ENCODE measurements at regions not wholly inside any gene's neighbourhood (a gene's known extent, or its start where the extent isn't known, plus 50 kb on each side); places are given as distances from the start of the nearest gene placed in this dataset.
"Not testable (repeated sequence)": the region's sequence is repeated elsewhere in the genome, so short reads cannot be mapped to it uniquely, and the experiment has no call there.

- H3K9me3 ChIP-seq = peaks cover 0 to 5% (median 0%) of the 10 kb centered on the region in 11 donors
- WGBS, 2 donors = 71 to 76% methylated on average over 1 of the region's 1 CpG
- no peaks in the 10 kb centered on the region for H3K4me1 ChIP-seq
- ATAC-seq (no peak), DNase-seq (no peak)
- no peak overlapping the region for H3K27ac ChIP-seq
- intact Hi-C loops (cut with DNase I) = no loop called here
- no peaks in the 10 kb centered on the region for H3K27me3 ChIP-seq
- H3K4me3 ChIP-seq = no peak overlapping the region
- no peaks in the 10 kb centered on the region for H3K36me3 ChIP-seq
- TF ChIP-seq, protein P1, sequence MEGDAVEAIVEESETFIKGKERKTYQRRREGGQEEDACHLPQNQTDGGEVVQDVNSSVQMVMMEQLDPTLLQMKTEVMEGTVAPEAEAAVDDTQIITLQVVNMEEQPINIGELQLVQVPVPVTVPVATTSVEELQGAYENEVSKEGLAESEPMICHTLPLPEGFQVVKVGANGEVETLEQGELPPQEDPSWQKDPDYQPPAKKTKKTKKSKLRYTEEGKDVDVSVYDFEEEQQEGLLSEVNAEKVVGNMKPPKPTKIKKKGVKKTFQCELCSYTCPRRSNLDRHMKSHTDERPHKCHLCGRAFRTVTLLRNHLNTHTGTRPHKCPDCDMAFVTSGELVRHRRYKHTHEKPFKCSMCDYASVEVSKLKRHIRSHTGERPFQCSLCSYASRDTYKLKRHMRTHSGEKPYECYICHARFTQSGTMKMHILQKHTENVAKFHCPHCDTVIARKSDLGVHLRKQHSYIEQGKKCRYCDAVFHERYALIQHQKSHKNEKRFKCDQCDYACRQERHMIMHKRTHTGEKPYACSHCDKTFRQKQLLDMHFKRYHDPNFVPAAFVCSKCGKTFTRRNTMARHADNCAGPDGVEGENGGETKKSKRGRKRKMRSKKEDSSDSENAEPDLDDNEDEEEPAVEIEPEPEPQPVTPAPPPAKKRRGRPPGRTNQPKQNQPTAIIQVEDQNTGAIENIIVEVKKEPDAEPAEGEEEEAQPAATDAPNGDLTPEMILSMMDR (IDR thresholded peaks at IDR 0.05) = no peak
Observed at GRCh38 chr2:188024811-188025210, 266.9 kb upstream of the GULP1 start.

DNA sequence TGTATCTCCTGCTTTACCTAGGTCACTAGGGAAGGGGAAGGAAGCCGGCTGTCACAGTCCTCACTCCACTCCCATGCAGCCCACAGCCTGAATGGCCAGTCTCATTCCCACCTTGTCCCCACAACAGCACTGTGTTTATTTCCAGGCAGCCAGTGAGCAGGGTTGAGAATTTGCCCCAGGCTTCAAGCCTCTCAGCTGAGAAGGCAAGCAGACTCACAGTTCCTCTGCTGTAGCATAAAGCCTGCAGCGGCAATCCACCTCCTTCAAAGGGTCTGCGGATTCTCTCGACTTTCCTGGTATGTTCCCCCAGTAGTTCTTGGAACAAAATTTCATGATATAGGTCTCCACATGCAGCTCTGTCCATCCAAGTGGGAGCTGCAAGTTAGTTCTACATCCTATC, 262.9 kb upstream of the GULP1 start:
- TF ChIP-seq, protein P1 (IDR thresholded peaks at IDR 0.05) = no peak
- H3K27me3 ChIP-seq = peaks cover 0 to 4% (median 0%) of the 10 kb centered on the region in 7 donors
- no peak overlapping the region for H3K27ac ChIP-seq
- 80 to 81% methylated on average over 4 of the region's 4 CpGs for WGBS, 2 donors
- DNase-seq (no peak), ATAC-seq (no peak)
- no peaks in the 10 kb centered on the region for H3K9me3 ChIP-seq
- intact Hi-C loops (cut with DNase I) = no loop called here
- H3K4me1 ChIP-seq = no peaks in the 10 kb centered on the region
- no peaks in the 10 kb centered on the region for H3K36me3 ChIP-seq
- H3K4me3 ChIP-seq = no peak overlapping the region

- Histone ChIP-seq H3K4me3 (no peak overlapping the region), H3K9me3 (no peaks in the 10 kb centered on the region), H3K27ac (no peak overlapping the region), H3K4me1 (no peaks in the 10 kb centered on the region), H3K27me3 (peaks cover 0 to 12% (median 0%) of the 10 kb centered on the region in 7 donors), H3K36me3 (no peaks in the 10 kb centered on the region)
- intact Hi-C loops (cut with DNase I) = no loop called here
- 42 to 45% methylated on average over 3 of the region's 3 CpGs for WGBS, 2 donors
- ATAC-seq (no peak), DNase-seq (no peak)
- TF ChIP-seq, protein P1 (IDR thresholded peaks at IDR 0.05) = no peak
Observed at GRCh38 chr2:188032306-188032705, 259.4 kb upstream of the GULP1 start.

- TF ChIP-seq, protein P1 (IDR thresholded peaks at IDR 0.05) = no peak
- intact Hi-C loops (cut with DNase I) = no loop called here
- H3K9me3 ChIP-seq = no peaks in the 10 kb centered on the region
- DNase-seq (no peak), ATAC-seq (no peak)
- no peak overlapping the region for H3K4me3 ChIP-seq
- H3K36me3 ChIP-seq = no peaks in the 10 kb centered on the region
- peaks cover 0 to 12% (median 0%) of the 10 kb centered on the region in 7 donors for H3K27me3 ChIP-seq
- no peaks in the 10 kb centered on the region for H3K4me1 ChIP-seq
- H3K27ac ChIP-seq = no peak overlapping the region
- 52 to 54% methylated on average over 3 of the region's 3 CpGs for WGBS, 2 donors
Observed at GRCh38 chr2:188032786-188033185, 258.9 kb upstream of the GULP1 start.

DNA sequence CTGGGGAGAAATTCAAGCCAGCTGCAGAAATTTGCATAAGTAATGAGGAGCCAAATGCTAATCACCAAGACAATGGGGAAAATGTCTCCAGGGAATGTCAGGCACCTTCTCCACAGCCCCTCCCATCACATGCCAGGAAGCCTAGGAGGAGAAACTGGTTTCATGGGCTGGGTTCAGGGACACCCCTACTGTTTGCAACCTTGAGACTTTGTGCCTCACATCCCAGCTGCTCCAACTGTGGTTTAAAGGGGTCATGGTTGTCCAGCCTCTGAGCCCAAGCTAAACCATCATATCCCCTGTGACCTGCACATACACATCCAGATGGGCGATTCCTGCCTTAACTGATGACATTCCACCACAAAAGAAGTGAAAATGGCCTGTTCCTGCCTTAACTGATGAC, 258.4 kb upstream of the GULP1 start:
- peaks cover 0 to 12% (median 0%) of the 10 kb centered on the region in 7 donors for H3K27me3 ChIP-seq
- intact Hi-C loops (cut with DNase I); H3K27ac ChIP-seq; H3K4me1 ChIP-seq; H3K36me3 ChIP-seq; ATAC-seq; H3K4me3 ChIP-seq; DNase-seq; H3K9me3 ChIP-seq: not testable (repeated sequence)
- WGBS, 2 donors = 44 to 80% methylated on average over 1 of the region's 1 CpG

DNA sequence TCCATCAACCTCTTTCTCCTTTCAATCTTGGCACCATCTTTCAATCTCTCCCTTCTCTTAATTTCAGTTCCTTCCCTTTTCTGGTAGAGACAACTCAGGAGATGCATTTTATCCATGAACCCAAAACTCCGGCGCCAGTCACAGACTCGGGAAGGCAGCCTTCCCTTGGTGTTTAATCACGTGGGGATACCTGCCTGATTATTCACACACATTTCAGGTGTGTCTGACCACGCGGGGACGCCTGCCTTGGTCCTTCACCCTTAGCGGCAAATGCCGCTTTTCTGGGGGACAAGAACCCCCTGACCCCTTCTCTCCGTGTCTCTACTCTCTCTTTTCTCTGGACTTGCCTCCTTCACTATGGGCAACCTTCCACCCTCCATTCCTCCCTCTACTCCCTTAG, 257.6 kb upstream of the GULP1 start:
- peaks cover 0 to 12% (median 0%) of the 10 kb centered on the region in 7 donors for H3K27me3 ChIP-seq
- H3K4me3 ChIP-seq; H3K4me1 ChIP-seq; H3K36me3 ChIP-seq; ATAC-seq; intact Hi-C loops (cut with DNase I); DNase-seq; H3K9me3 ChIP-seq; H3K27ac ChIP-seq: not testable (repeated sequence)
- WGBS, 2 donors = 76 to 81% methylated on average over 10 of the region's 10 CpGs

DNA sequence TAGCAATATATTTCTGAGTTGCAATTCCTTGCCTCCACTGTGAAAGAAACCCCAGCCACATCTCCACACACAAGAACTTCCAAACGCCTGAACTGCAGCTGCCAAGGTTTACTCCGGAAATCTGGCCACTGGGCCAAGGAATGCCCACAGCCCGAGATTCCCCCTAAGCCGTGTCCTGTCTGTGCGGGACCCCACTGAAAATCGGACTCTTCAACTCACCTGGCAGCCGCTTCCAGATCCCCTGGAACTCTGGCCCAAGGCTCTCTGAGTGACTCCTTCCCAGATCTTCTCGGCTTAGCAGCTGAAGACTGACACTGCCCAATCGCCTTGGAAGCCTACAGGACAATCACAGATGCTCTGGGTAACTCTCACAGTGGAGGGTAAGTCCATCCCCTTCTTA, 256.3 kb upstream of the GULP1 start:
- H3K9me3 ChIP-seq; H3K36me3 ChIP-seq; intact Hi-C loops (cut with DNase I); ATAC-seq; H3K4me3 ChIP-seq; DNase-seq; H3K27ac ChIP-seq; H3K4me1 ChIP-seq: not testable (repeated sequence)
- H3K27me3 ChIP-seq = peaks cover 0 to 12% (median 0%) of the 10 kb centered on the region in 7 donors
- 83% methylated on average over 9 of the region's 9 CpGs for WGBS, 2 donors

GRCh38 chr2:188036786-188037185, 254.9 kb upstream of the GULP1 start:
- H3K4me3 ChIP-seq; H3K4me1 ChIP-seq; DNase-seq; intact Hi-C loops (cut with DNase I); H3K36me3 ChIP-seq; ATAC-seq; H3K9me3 ChIP-seq; H3K27ac ChIP-seq: not testable (repeated sequence)
- H3K27me3 ChIP-seq = peaks cover 0 to 12% (median 0%) of the 10 kb centered on the region in 7 donors
- 94 to 98% methylated on average over 5 of the region's 5 CpGs for WGBS, 2 donors

All from heart right ventricle (tissue), 16 donors.